GM21717 (cell line): ENCODE measurements at regions not wholly inside any gene's neighbourhood (a gene's known extent, or its start where the extent isn't known, plus 50 kb on each side); places are given as distances from the start of the nearest gene placed in this dataset.

ENCODE experiments used
- ATAC-seq: cut with Tn5 transposase; IDR thresholded peaks from one replicate; pipeline ENCODE4 v1.9.1; 2021; ENCODE audit warnings: mild to moderate bottlenecking, moderate library complexity; ENCODE audit not compliant: unreplicated experiment

DNA sequence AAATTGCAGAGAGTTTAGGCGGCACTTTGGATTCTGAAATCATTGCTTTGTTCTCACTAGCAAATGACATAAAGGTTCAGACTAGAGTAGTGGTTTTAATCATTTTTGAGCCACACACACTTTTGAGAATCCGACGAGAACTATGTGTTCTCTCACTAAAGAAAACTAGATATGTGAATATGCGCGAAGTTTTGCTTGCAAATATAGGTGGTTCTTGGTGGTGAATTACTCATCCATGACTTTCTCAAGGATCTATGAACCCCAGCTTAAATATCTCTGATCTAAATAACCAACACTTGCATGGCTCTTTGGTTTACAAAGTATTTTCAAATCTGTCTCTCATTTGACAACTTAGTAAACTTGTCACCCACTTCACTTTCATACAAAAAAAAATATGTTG lies 54.8 kb downstream of the NOG start:
- ATAC-seq = no peak

DNA sequence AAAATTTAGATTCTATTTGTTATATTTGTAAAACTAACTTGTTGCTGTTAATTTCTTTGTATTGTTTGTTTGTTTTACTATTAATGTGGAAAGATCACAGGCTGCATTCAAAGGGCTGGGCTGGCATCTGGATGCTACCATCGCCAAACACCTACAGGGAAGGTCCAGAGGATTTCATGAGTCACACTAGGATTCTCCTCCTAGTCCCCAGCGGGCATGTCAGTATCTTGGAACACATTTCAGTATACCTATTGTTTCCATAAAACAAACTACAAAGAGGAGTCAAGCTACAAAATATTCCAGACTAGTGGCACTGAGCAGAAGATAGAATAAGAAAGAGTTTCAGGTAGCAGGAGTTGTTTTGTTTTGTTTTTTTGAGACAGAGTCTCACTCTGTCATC lies 55.3 kb downstream of the NOG start:
- ATAC-seq = no peak

DNA sequence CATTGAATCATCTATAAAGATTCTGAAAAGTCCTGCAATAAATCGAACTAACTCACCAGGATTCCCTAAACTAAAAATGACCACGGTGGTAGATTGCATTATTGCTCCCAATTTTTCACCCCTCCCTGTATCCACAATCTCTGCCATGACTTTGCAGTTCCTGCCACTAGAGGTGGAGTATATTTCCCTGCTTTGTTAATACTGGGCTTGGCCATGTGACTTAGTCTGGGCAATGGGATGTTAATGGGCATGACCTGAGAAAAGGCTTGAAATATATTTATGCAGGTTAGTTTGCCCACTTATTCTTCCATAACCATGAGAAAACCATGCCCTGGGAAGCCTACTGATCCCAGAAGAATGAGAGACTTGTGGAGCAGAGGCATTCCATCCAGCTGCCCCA lies 59.1 kb downstream of the NOG start:
- no peak for ATAC-seq

GRCh38 chr17:56653877-56654276 lies 60.4 kb downstream of the NOG start:
- peak; percentile 99 for ATAC-seq

DNA sequence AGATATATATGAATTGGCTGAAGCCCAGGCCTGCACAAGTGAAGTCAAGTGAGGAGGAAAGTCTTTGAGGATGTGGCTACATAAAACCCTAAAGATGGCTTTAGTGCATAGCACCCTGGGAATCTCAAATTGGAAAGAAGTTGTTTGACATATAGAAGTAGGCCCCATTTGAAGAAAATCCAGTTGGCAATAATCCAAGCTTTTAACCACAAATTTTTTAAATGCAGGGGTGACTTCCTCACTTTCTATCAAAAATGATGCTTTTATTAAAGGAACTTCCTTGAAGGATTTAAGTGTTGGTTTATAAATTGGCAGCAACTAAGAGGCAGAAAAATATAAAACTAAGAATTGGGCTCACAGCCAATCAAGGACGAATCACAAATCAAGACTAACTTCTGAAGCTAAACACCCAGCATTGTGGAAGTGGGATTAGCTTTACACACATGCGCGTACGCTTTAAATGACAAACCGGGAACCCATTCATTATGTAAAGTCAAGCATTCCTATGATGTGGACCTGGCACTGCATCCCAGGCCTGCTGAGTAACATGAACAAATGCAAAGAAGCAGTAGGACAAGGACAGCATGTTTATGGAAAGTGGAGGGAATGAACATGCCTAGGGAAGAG lies 63.3 kb downstream of the NOG start:
- no peak for ATAC-seq

GRCh38 chr17:56658648-56659047 lies 65.1 kb downstream of the NOG start:
- no peak for ATAC-seq

- ATAC-seq = no peak
Measured at GRCh38 chr17:56659622-56660021, 66.1 kb downstream of the NOG start.

- ATAC-seq = no peak
Measured at GRCh38 chr17:56661906-56662305, 68.4 kb downstream of the NOG start.

DNA sequence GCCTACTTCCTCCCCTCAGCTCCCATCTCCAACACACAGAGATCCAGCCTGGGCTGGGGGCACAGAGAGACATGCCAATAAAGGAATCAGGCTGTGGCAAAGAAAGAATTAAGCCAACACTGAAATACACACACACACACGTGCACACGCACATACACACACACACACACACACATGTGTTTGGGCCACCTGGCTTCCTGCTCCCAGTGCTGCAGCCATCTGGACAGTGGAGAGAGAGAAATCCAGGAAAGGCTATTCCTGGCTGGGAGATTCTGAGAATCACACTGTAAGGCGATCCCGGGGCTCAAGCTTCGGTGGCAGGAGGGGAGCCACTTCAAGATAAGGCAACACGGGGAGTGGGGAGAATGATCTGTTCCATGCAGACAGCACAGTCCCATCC lies 72.4 kb downstream of the NOG start:
- no peak for ATAC-seq

DNA sequence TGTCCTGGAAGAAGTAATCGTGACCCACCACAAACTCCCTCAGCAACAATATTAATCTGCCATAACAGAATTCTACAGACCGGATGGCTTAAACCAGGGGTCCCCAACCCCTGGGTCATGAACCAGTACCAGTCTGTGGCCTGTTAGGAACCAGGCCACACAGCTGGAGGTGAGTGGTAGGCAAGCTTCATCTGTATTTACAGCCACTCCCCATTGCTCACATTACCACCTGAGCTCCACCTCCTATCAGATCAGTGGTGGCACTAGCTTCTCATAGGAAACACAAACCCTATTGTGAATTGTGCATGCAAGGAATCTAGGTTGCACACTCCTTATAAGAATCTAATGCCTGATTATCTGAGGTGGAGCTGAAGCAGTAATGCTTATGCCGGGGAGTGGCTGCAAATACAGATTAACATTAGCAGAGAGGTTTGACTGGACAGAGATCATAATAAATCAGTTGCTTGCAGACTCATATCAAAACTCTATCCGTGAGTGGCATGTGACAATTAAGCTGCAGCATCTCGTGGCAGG lies 74.5 kb downstream of the NOG start:
- ATAC-seq = no peak

DNA sequence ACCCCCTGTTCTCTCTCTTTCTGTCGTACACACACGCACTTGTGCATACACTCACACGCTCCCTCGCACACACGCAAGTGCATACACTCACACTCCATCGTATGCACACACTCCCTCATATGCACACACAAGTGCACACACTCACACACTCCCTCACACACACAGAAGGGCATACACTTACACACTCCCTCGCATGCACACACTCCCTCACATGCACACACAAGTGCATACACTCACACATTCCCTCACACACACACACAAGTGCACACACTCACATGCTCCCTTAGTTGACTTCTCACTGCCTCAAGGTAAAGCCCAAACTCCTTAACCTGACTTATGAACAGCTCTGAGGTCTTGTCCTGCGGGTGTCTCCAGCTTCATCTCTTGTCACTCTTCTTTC lies 78.7 kb downstream of the NOG start:
- ATAC-seq = no peak

DNA sequence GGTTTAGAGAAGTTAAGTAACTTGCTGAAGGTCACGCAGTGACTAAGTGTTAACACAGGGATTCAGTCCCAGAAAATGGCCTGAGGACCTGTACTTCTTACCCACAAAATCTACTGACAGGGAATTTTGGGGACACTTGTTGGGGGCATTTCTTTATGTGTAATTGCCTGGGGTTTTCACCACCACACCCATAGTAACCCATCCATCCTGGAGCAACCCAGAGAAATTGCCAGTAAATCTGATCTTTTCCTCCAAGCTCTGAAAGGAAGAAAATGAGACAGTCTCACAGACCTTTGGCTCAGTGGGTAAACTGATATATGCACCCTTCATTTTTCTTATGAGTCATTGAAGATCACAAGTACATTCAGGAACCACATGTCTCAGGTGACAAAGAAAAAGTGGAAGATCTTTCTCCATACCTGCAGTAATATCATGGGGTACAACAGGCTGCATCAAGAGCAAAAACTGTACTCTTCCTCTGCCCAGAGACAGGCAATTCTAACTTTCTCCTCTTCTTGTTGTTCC lies 81.0 kb downstream of the NOG start:
- no peak for ATAC-seq

DNA sequence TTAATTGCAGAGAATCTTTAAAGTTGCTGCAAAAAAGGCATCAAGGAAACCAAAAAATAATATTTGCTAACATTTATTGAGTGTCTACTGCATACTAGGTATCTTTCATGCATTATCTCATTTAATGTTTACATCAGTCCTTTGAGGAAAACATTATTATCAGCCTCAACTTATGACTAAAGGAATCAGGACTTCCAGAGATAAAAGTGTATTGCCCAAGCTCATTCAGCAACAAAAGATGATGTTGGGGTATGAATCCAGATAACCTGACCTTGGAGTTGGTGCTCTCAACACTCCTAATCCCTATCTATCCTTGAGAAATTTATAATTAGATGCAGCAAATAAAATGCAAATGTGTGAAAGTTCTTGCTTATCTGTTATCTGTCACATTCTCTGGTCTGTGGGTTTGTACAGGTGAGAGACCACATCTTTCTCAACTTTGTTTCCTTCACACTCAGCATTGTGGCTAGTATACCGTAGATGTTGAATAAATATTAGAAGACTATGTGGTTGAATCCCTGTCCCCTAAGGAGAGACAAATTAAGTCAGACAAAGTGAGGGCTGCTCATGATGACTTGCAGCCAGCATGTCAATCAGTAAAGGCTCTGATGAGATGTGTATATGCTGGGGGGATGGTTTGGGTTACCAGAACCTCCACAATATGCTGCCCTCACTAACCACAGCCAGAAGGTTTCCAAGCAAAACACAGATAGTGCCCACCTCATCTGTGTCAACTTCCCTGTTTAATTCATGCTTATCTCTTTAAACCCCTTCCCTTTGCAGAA lies 82.6 kb downstream of the NOG start:
- no peak for ATAC-seq

- ATAC-seq = no peak
Measured at GRCh38 chr17:56676810-56677209, 83.3 kb downstream of the NOG start.

DNA sequence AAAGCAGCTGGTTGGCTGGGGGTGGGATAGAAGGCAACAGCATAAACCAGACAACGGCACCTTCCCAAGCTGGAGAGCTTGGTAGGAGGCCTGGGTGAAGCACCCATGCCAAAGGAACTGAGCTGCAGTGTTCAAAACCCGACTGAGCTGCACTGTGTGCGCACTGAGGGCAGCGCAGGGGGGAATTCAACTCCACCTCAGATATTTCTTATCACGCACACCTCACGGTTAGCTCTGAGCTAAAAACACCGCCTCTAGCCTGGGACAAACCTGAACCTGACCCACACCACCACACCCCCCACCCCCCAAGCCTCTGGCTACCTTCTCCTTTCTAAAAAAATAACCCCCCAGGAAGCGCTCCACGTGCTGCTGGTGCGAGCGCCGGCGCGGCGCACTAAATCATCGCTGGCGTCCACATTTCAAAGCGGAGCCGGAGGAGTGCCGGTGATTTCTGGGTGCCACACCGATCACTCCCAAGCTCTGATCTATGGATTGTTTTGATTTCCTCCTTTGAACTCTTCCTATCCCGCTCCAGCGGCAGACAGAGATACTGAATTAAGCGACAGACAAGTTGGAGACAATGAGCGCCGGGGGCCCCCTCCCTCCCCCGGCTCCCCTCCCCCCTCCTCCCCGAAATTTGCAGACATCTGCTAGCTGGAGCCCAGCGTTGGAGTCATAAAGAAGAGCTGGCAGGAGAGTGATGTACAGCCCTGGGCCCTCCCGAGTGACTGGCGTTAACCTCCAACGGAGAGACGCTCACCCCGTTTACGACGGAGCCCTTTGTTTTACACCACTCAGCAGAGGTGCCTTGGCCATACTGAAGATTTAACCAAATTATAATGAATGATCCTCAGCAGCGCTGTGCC lies 85.0 kb downstream of the NOG start:
- no peak for ATAC-seq

GRCh38 chr17:56679115-56679776 lies 85.7 kb downstream of the NOG start:
- no peak for ATAC-seq

DNA sequence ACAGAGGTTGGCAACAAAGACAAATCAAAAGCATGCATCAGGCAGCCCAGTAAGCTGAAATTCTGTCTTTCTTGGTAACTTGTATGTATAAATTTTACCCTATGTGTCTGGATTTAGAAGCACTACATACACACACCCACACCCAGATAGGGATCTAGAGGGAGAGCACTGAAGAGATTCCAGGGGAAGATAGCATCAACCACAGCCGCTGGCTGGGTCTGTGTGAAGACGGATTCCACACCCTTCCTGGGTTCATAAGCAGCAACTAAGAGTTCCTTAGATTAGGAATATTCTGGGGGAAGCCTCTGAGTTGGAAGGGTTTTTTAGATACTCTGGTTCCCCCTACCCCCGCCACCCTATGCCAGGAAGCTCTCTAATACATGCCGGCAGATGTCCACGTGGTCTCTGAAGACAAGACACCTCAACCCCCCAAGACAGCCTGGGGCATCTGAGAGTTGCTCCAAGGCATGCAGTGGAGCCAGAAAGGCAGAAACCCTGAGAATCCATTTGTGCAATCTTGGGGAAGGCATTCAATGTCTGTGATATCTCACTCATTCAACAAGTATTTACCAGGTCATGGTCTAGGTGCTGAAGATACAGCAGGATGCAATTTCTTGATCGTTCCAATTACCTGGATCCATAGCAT lies 86.4 kb downstream of the NOG start:
- no peak for ATAC-seq

- no peak for ATAC-seq
Measured at GRCh38 chr17:56680676-56681075, 87.2 kb downstream of the NOG start.

DNA sequence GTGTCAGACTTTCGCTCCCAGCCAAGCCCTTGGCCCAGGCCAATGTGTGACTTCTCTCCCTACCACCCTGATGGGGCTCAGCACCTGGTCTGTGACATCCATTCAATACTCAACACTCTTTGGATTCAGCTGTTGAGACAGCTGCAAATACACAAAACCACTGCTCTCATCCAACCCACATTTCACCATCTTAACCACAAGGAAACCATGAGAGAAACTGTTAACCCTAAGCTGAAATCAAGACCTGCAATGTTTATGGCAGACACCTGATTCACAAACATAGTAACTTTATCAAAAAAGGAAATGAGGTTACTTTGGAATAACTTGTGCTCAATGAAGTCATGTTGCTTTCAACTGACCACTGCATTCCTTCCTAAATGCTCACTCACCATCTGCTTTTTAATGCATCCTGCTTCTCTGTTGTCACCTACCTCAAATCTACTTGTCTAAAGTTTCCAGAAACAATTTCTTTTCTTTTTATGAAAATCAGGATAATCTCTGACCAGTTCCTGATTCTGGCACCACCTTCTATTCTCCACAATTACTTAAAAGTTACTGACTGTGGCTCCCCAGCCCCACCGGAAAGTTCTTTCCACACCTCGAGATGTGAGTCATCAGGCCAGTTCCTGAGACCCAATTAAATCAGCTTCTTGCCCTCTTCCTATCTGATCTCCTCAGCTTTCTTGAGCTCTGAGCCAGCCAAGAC lies 88.2 kb downstream of the NOG start:
- peak; percentile 62 for ATAC-seq

DNA sequence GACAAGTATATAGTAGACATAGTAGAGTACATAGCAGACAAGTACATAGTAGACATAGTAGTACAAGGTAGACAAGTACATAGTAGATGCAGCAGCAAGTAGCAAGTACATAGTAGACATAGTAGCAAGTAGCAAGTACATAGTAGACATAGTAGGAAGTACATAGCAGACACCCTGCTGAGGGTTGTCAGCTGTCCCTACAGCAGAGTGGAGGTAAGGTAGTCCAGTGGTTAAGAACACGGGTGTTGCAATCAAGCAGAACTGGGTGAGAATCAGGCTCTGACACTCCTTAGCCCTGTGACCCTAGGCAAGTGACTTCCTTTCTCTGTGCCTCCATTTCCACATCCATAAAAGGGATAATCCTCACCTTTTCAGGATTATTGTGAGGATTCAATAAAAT lies 94.7 kb downstream of the NOG start:
- ATAC-seq = no peak
